HAP-1 (cell line): ENCODE measurements at regions not wholly inside any gene's neighbourhood (a gene's known extent, or its start where the extent isn't known, plus 50 kb on each side); places are given as distances from the start of the nearest gene placed in this dataset.

Source experiments
- DNase-seq, 2 experiments: peaks; one replicate each; pipeline ENCODE4 v3.0.0-alpha.2; 2016 to 2020; ENCODE audit warnings: low spot score in 2 of 2
- H3K27me3 ChIP-seq: fragments of 250-450 bp; sonication (Bioruptor Pico); 2 replicates; pipeline ENCODE4 v1.5.1; 2020; ENCODE audit warnings: low read depth, mild to moderate bottlenecking, moderate library complexity
- H3K36me3 ChIP-seq: fragments of 250-450 bp; sonication (Bioruptor Pico); replicated peaks from 2 replicates; pipeline ENCODE4 v1.5.1; 2020; ENCODE audit warnings: mild to moderate bottlenecking
- H3K4me1 ChIP-seq: fragments of 250-450 bp; sonication (Bioruptor Pico); 2 replicates; pipeline ENCODE4 v1.5.1; 2020; ENCODE audit warnings: mild to moderate bottlenecking
- H3K4me3 ChIP-seq: fragments of 250-450 bp; sonication (Bioruptor Pico); 2 replicates; pipeline ENCODE4 v1.5.1; 2020; ENCODE audit warnings: mild to moderate bottlenecking, moderate library complexity
- H3K9me3 ChIP-seq: fragments of 250-450 bp; sonication (Bioruptor Pico); 2 replicates; pipeline ENCODE4 v1.5.1; 2020; ENCODE audit warnings: mild to moderate bottlenecking, moderate library complexity
- in situ Hi-C: fragments of 300-500 bp; cut with MboI; formaldehyde crosslinking; loops from 3 replicates; pipeline ENCODE4 v1.14.3; 2020; ENCODE audit warnings: low sequenced_read_pairs, inconsistent platforms, mixed read lengths

DNA sequence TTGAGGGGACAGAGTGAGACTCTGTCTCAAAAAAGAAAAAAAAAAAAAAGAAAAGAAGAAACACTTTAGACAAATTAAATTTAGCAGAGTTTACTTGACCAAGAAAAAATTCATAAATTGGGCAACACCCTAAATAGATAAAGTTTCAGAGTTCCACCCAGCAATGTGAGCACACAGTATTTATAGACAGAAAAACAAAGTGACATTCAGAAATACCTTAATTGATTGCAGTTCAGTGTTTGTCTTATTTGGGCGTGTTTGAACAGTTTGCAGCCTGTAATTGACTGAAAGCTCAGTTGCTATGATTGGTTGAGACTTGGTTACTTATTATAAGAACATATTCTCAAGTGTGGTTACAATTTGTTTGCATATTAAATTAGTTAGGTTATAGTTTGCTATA is 603.5 kb upstream of the NEGR1 start:
- DNase-seq: no peak
- in situ Hi-C loops: no loop called here
- no peaks in the 10 kb centered on the region for H3K4me1 ChIP-seq
- no peaks in the 10 kb centered on the region for H3K27me3 ChIP-seq
- H3K4me3 ChIP-seq: no peak overlapping the region
- H3K36me3 ChIP-seq: no peaks in the 10 kb centered on the region
- no peaks in the 10 kb centered on the region for H3K9me3 ChIP-seq

DNA sequence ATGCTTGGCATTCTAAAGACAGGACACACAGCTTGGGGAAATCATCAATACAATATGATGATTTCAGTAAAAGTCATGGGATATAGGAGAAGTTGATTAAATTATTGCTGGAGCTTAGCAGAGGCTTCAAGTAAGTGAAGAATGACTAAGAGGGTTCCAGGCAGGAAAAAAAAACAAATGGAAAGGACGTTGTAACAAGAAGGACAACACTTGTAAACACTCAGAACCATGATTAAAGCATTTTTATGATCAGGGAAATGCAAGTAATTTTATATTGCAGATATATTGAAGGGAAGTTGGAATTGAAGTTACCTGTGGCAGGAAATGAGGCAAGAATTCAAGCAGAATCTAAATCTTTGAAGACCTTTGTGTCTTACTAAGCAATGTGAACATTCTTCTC is 602.7 kb upstream of the NEGR1 start:
- Histone ChIP-seq H3K4me3 (no peak overlapping the region), H3K9me3 (no peaks in the 10 kb centered on the region), H3K36me3 (no peaks in the 10 kb centered on the region), H3K27me3 (no peaks in the 10 kb centered on the region), H3K4me1 (no peaks in the 10 kb centered on the region)
- in situ Hi-C loops: no loop called here
- no peak for DNase-seq

DNA sequence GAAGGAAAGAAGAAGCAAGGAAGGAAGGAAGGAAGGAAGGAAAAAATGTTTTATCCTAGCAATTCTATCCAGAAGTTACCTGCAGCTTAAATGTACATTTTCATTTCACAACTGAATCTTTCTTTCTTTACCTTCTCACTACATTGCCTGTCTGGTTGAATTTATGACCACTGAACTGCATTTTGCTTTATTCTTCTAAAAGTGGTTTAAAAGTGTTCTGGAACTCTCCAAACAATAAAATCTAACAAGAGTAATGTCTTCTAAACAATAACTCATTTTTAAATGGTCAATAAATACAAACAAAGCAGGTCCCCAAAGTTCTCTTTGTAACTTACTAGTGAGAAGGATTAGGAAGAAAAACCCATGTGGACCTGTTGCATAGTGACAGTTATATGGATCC is 587.5 kb upstream of the NEGR1 start:
- no peak for DNase-seq
- Histone ChIP-seq H3K4me1 (no peaks in the 10 kb centered on the region), H3K4me3 (no peak overlapping the region), H3K27me3 (no peaks in the 10 kb centered on the region), H3K9me3 (no peaks in the 10 kb centered on the region), H3K36me3 (no peaks in the 10 kb centered on the region)
- in situ Hi-C loops: no loop called here

DNA sequence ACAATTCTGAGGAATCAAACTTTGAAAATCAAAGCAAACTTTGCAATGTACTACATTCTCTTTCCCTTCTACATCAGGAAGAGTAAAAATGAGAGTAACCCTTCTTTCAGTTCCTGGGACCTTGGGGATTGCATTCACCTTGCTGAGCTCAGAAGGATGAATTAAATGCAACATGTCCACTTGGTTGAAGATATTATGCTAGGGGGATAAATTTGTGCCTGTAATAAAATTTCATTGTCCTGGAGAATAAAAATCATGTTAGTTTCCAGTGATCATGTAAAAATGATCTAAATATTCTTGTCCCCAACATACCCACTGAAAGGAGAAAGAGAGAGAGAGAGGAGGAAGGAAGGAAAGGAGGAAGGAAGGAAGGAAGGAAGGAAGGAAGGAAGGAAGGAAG is 587.1 kb upstream of the NEGR1 start:
- H3K9me3 ChIP-seq: no peaks in the 10 kb centered on the region
- H3K4me1 ChIP-seq: no peaks in the 10 kb centered on the region
- DNase-seq: no peak
- no peak overlapping the region for H3K4me3 ChIP-seq
- in situ Hi-C loops: no loop called here
- no peaks in the 10 kb centered on the region for H3K36me3 ChIP-seq
- H3K27me3 ChIP-seq: no peaks in the 10 kb centered on the region

DNA sequence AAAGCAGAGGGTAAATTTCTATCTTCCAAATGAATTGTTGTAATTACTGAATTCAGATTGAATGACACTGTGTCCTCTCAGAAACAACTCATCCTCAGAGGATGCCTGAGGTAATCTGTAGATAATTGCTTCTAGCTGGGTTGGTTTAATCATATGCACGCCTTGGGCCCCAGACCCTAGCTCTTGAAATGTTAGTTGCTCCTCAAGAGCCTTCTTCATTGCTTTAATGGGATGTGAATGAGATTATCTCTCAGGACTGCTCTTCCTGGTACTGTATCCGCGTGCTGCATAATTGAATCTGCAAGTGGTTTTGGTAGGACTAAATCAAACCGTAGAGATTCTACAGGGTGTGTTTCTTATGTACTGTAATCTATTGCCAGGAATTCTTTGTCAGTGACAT is 569.3 kb upstream of the NEGR1 start:
- Histone ChIP-seq H3K9me3 (no peaks in the 10 kb centered on the region), H3K4me1 (no peaks in the 10 kb centered on the region), H3K27me3 (peaks cover 19% of the 10 kb centered on the region), H3K36me3 (no peaks in the 10 kb centered on the region), H3K4me3 (no peak overlapping the region)
- in situ Hi-C loops: no loop called here
- no peak for DNase-seq

DNA sequence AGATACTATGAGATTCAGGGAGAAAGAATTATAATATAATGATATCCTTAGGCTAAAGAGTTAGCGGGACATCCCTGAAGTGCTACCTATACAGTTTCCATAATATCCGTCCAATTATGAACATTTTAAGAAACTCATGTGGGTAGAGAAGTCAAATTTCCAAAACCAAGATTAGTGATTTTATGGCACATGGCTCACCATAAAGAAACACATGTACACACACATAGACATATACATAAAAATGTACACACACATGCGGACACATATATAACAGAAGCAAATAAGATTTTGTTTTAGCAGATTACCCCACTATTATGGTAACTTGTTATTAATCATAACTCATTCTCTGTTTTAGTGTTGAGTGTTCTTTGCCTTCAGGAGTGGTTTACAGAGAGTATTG is 566.7 kb upstream of the NEGR1 start:
- no peak for DNase-seq
- H3K36me3 ChIP-seq: no peaks in the 10 kb centered on the region
- in situ Hi-C loops: no loop called here

DNA sequence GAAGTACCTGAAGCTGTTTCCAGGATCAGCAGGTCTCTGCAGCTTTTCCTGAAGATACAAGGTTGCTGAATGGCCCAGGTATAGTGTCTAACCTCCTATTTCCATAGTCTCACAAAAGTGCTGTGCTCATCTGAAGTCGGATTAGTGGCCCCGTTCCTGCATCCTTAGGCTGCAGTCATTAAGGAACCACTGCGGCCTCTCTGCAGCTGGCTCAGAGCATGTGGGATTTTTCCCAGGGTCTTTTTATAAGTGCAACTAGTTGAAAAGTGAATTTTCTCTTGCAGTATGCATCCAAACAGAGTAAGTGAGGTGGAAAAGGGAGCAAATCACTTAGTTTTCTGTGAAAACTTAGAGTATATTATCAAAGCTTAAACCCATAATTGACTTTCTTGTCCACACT is 565.3 kb upstream of the NEGR1 start:
- in situ Hi-C loops: no loop called here
- H3K9me3 ChIP-seq: no peaks in the 10 kb centered on the region
- peaks cover 20% of the 10 kb centered on the region for H3K27me3 ChIP-seq
- no peak for DNase-seq
- H3K4me3 ChIP-seq: no peak overlapping the region
- H3K4me1 ChIP-seq: no peaks in the 10 kb centered on the region
- H3K36me3 ChIP-seq: no peaks in the 10 kb centered on the region

More for the DNA sequence above, 566.7 kb upstream of the NEGR1 start:
- no peak overlapping the region for H3K4me3 ChIP-seq
- H3K27me3 ChIP-seq: peaks cover 20% of the 10 kb centered on the region
- no peaks in the 10 kb centered on the region for H3K9me3 ChIP-seq
- H3K4me1 ChIP-seq: no peaks in the 10 kb centered on the region

DNA sequence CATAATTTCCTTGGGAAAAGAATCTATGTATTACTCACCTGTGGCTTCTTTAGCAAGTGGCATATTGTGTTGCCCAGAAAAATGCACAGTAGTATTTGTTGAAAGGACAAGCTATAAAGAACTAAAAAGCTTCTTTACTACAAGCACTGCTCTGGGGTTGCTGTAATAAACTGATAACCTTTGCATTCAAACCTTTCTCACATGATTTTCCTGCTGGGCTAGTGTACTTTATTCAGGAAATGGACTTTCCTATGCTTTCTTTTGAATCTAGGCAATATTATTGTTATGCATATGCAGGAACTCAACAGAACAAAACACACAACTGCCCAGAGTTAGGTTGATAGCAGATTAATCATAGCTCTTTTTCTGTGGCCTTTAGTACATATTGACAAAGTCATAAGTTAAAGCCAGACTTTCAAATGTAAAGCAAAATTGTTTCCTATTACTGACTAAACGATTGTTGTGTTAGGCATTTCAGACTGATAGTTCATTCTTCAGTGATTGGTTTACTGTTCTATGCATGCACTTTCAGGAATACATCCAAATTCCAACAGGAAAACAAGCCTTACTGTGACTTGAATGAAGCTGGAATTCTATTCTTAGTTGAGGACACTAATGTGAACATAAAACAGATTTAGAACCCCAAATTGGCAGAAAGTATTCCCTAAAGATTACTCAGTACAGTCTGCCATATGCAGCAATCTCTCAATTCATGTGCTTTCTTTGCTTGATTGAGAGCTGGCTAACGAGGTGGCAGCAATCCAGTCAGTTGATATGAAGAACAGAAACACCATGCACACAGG is 564.3 kb upstream of the NEGR1 start:
- in situ Hi-C loops: no loop called here
- DNase-seq: peak in 1 of 2 experiments; percentile 63
- peaks cover 16% of the 10 kb centered on the region for H3K27me3 ChIP-seq
- H3K4me1 ChIP-seq: no peaks in the 10 kb centered on the region
- H3K9me3 ChIP-seq: no peaks in the 10 kb centered on the region
- no peaks in the 10 kb centered on the region for H3K36me3 ChIP-seq
- H3K4me3 ChIP-seq: no peak overlapping the region

DNA sequence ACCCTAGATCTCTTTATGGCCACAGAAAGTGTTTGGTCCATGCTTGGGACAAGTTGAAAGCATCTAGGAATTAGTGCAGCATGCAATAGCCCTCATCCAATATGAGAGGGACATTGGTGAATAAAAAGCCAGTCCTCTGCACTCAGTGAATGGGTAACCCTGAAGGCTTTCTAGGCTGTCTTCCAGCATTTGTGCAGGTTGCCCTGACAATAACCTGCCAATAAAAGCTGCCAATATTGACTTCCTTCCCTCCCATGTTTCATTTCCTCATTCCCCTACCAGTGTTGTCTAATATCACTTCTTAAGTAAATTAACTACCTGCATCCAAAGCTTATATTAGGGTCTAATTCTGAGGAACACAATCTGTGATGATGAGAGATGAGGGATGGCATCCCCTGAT is 563.6 kb upstream of the NEGR1 start:
- in situ Hi-C loops: no loop called here
- H3K36me3 ChIP-seq: no peaks in the 10 kb centered on the region
- no peak for DNase-seq
- peaks cover 16% of the 10 kb centered on the region for H3K27me3 ChIP-seq
- H3K9me3 ChIP-seq: no peaks in the 10 kb centered on the region
- no peak overlapping the region for H3K4me3 ChIP-seq
- H3K4me1 ChIP-seq: no peaks in the 10 kb centered on the region

DNA sequence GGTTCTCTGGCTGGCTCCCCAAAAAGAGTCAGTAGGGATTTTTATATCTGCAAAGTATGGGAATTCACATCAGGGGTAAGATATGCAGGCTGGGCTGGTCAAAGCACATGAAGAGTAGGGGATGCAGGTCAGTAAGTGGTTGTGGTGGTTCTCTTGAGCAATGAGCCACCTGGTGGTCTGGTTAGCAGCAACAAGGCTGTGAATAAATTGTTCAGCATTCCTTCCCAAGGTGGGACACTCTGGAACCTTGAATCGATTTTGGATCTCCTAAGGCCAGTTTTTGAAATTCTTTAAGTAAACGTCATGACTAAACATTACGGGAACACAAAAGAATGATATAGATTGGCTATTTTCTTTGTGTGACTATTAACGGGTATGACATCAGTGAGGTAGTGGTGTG is 563.0 kb upstream of the NEGR1 start:
- in situ Hi-C loops: no loop called here
- no peak overlapping the region for H3K4me3 ChIP-seq
- peaks cover 16% of the 10 kb centered on the region for H3K27me3 ChIP-seq
- no peaks in the 10 kb centered on the region for H3K9me3 ChIP-seq
- no peaks in the 10 kb centered on the region for H3K36me3 ChIP-seq
- DNase-seq: peak in 1 of 2 experiments; percentile 21
- no peaks in the 10 kb centered on the region for H3K4me1 ChIP-seq

DNA sequence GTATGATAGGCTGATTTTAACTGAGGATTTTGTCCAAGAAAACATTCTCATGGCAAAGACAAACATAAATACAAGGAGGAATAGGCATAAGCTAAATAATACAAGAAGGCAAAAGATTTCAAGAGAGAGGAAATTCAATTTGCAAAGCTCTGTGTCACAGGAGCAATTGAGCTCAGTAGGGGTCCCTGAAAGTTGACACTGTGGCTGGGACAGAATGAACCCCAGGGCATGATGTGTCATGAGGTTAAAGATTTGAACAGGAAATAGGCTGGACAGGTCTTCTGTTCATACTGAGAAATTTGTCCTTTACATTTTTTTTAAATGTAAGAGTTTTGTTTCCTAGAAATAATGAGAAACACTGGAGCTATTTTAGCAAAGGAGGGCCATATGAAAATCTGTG is 555.4 kb upstream of the NEGR1 start:
- Histone ChIP-seq H3K27me3 (no peaks in the 10 kb centered on the region), H3K4me3 (no peak overlapping the region), H3K4me1 (no peaks in the 10 kb centered on the region), H3K9me3 (no peaks in the 10 kb centered on the region), H3K36me3 (no peaks in the 10 kb centered on the region)
- in situ Hi-C loops: no loop called here
- no peak for DNase-seq

DNA sequence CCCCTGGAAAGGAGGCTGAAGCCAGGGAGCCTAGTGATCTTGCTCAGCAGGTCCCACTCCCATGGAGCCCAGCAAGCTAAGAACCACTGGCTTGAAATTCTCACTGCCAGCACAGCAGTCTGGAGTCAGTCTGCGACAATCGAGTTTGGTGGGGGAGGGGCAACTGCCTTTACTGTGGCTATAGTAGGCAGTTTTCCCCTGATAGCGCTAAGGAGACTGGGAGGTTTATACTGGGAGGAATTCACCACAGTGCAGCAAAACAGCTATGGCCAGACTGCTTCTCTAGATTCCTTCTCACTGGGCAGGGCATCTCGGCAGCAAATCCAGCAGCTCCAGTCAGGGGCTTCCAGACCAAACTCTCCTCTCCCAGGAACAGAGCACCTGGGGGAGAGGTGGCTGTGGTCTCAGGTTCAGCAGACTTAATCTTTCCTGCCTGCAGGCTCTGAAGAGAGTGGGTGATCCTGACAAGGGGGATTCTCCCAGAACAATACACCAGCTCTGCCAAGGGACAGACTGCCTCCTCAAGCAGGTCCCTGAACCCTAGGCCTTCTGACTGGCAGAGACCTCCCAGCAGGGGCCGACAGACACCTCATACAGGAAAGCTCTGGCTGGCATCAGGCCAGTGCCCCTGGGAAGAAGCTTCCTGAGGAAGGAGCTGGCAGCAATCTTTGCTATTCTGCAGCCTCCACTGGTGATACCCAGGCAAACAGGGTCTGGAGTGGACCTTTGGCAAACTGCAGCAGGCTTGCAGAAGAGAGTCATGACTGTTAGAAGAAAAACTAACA is 548.5 kb upstream of the NEGR1 start:
- no peaks in the 10 kb centered on the region for H3K9me3 ChIP-seq
- H3K4me1 ChIP-seq: no peaks in the 10 kb centered on the region
- H3K27me3 ChIP-seq: no peaks in the 10 kb centered on the region
- H3K4me3 ChIP-seq: no peak overlapping the region
- peak in 1 of 2 experiments; percentile 9 for DNase-seq
- H3K36me3 ChIP-seq: no peaks in the 10 kb centered on the region
- in situ Hi-C loops: no loop called here

DNA sequence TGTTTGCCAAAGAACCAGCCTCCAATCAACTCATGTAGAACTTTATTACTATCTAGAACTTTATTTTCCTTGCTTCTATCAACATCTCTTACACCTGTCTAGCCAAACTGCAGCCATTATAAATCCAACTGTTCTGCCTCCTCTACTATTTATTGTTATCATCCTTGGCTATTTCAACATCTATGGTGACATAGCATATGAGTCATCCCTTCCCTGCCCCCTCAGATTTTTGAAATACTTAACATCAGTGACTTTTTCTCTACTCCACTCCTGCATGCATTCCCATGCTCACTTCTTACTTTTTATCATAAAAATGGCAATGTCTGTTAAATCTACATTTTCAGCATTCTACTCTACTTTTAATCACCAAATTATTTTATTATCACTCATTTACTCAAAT is 544.9 kb upstream of the NEGR1 start:
- no peaks in the 10 kb centered on the region for H3K4me1 ChIP-seq
- no peak for DNase-seq
- no peaks in the 10 kb centered on the region for H3K9me3 ChIP-seq
- H3K4me3 ChIP-seq: no peak overlapping the region
- no peaks in the 10 kb centered on the region for H3K36me3 ChIP-seq
- in situ Hi-C loops: no loop called here
- no peaks in the 10 kb centered on the region for H3K27me3 ChIP-seq

DNA sequence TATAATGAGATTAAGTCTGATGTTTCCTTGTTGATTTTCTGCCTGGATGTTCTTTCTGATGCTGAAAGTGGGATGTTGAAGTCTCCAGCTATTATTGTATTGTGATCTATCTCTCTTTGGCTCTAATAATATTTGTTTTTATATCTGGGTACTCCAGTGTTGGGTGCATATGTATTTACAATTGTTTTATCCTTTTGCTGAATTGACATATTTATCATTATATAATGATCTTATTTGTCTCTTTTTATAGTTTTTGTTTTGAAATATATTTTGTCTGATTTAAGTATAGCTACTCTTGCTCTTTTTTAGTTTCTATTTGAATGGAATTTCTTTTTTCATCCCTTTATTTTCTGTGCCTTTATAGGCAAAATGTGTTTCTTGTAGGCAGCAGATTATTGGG is 522.2 kb upstream of the NEGR1 start:
- in situ Hi-C loops: no loop called here
- Histone ChIP-seq H3K36me3 (no peaks in the 10 kb centered on the region), H3K4me1 (no peaks in the 10 kb centered on the region), H3K9me3 (no peaks in the 10 kb centered on the region; the same call in 1 of the 2 replicates), H3K27me3 (no peaks in the 10 kb centered on the region), H3K4me3 (no peak overlapping the region)
- no peak for DNase-seq
